IMR-90 (cell line): ENCODE measurements at regions not wholly inside any gene's neighbourhood (a gene's known extent, or its start where the extent isn't known, plus 50 kb on each side); places are given as distances from the start of the nearest gene placed in this dataset.

Experiments used
- ATAC-seq: fragments of 200-7000 bp; cut with Tn5 transposase; 2 replicates; pipeline ENCODE4 v1.9.1; 2020; ENCODE audit warnings: low read depth, mild to moderate bottlenecking, moderate library complexity
- BruUV-seq: library from RNA; stranded (reverse); fragments of 400-500 nt; replicated peaks from 2 replicates; lab custom pipeline; 2021; lab: Mats Ljungman, UMichigan
- CTCF ChIA-PET: fragments of 300-600 bp; formaldehyde crosslinking; extraction: SDS; loops from one replicate; lab custom pipeline; 2021; ENCODE audit warnings: antibody characterized with exemption; lab: Yijun Ruan, JAX
- POLR2A ChIA-PET: fragments of 300-600 bp; sonication (Branson Sonifier 250); formaldehyde crosslinking; loops from one replicate; lab custom pipeline; 2022; ENCODE audit warnings: antibody characterized with exemption; ENCODE audit not compliant: unreplicated experiment; lab: Charles Lee
- DNase-seq: peaks from one replicate; pipeline ENCODE4 v3.0.0; 2013
- H2AFZ ChIP-seq: replicated peaks from 2 replicates; pipeline ENCODE3; 2013; ENCODE audit warnings: low read length, mild to moderate bottlenecking; ENCODE audit not compliant: poor library complexity
- H2AK5ac ChIP-seq: 2 replicates; pipeline ENCODE4 v1.6.1; 2013; ENCODE audit warnings: low read depth, low read length, inconsistent platforms
- H2AK9ac ChIP-seq: replicated peaks from 2 replicates; pipeline ENCODE3; 2013; ENCODE audit warnings: mild to moderate bottlenecking, low read depth, low read length, moderate library complexity; ENCODE audit not compliant: poor library complexity
- H2BK120ac ChIP-seq: 2 replicates; pipeline ENCODE4 v1.6.1; 2013; ENCODE audit warnings: low read depth, low read length, inconsistent platforms
- H2BK15ac ChIP-seq: 3 replicates; pipeline ENCODE4 v1.6.1; 2013; ENCODE audit warnings: low read depth, low read length, inconsistent platforms
- H2BK20ac ChIP-seq: 2 replicates; pipeline ENCODE4 v1.6.1; 2013; ENCODE audit warnings: low read depth, mild to moderate bottlenecking, inconsistent platforms, low read length, moderate library complexity
- H2BK5ac ChIP-seq: 2 replicates; pipeline ENCODE4 v1.6.1; 2013; ENCODE audit warnings: mild to moderate bottlenecking, low read depth, low read length, inconsistent platforms; ENCODE audit not compliant: poor library complexity, severe bottlenecking
- H3K14ac ChIP-seq: replicated peaks from 2 replicates; pipeline ENCODE4 v1.6.1; 2013; ENCODE audit warnings: low read depth, low read length, inconsistent platforms
- H3K18ac ChIP-seq: 2 replicates; pipeline ENCODE4 v1.6.1; 2013; ENCODE audit warnings: low read depth, low read length, control low read depth
- H3K23ac ChIP-seq: 2 replicates; pipeline ENCODE4 v1.6.1; 2013; ENCODE audit warnings: low read depth, low read length, inconsistent platforms
- H3K27ac ChIP-seq: 2 replicates; pipeline ENCODE4 v1.5.1; 2013; ENCODE audit warnings: mild to moderate bottlenecking, control low read depth, low read length; ENCODE audit not compliant: insufficient read depth
- H3K27me3 ChIP-seq: 2 replicates; pipeline ENCODE4 v1.6.1; 2013; ENCODE audit warnings: low read length; ENCODE audit not compliant: control insufficient read depth, insufficient read depth
- H3K36me3 ChIP-seq: 2 replicates; pipeline ENCODE4 v1.6.1; 2013; ENCODE audit warnings: low read length, mixed read lengths; ENCODE audit not compliant: control insufficient read depth, insufficient read depth
- H3K4ac ChIP-seq: 2 replicates; pipeline ENCODE4 v1.6.1; 2013; ENCODE audit warnings: low read depth, low read length, inconsistent platforms
- H3K4me1 ChIP-seq: 2 replicates; pipeline ENCODE4 v1.6.1; 2013; ENCODE audit warnings: low read length, mixed read lengths; ENCODE audit not compliant: control insufficient read depth, insufficient read depth
- H3K4me2 ChIP-seq: 2 replicates; pipeline ENCODE4 v1.6.1; 2013; ENCODE audit warnings: low read depth, mild to moderate bottlenecking, control low read depth, low read length, moderate library complexity
- H3K4me3 ChIP-seq: 2 replicates; pipeline ENCODE4 v1.5.1; 2013; ENCODE audit warnings: low read depth, mild to moderate bottlenecking, control low read depth, low read length, moderate library complexity; ENCODE audit not compliant: insufficient read depth
- H3K56ac ChIP-seq: 2 replicates; pipeline ENCODE4 v1.6.1; 2013; ENCODE audit warnings: low read length, inconsistent platforms; ENCODE audit not compliant: insufficient read depth; ENCODE audit errors: extremely low read depth
- H3K79me1 ChIP-seq, 2 experiments: 2 replicates each; pipeline ENCODE4 v1.6.1; 2013; ENCODE audit warnings: low read length in 2 of 2, inconsistent platforms in 1 of 2, low read depth in 1 of 2
- H3K9ac ChIP-seq: 2 replicates; pipeline ENCODE4 v1.6.1; 2013; ENCODE audit warnings: low read depth, low read length, control low read depth
- H3K9me1 ChIP-seq: 2 replicates; pipeline ENCODE4 v1.6.1; 2013; ENCODE audit warnings: low read length, inconsistent platforms; ENCODE audit not compliant: insufficient read depth
- H3K9me3 ChIP-seq: 2 replicates; pipeline ENCODE4 v1.6.1; 2013; ENCODE audit warnings: low read length; ENCODE audit not compliant: control insufficient read depth, insufficient read depth
- H4K20me1 ChIP-seq: 2 replicates; pipeline ENCODE4 v1.6.1; 2013; ENCODE audit warnings: low read length, inconsistent platforms; ENCODE audit not compliant: insufficient read depth
- H4K5ac ChIP-seq: 2 replicates; pipeline ENCODE4 v1.6.1; 2013; ENCODE audit warnings: mild to moderate bottlenecking, low read depth, low read length, control low read depth
- H4K8ac ChIP-seq, 2 experiments: 2 replicates each; pipeline ENCODE4 v1.6.1; 2013; ENCODE audit warnings: low read depth in 2 of 2, low read length in 2 of 2, control low read depth in 1 of 2, inconsistent platforms in 1 of 2
- H4K91ac ChIP-seq: 2 replicates; pipeline ENCODE4 v1.6.1; 2013; ENCODE audit warnings: low read depth, low read length, inconsistent platforms; ENCODE audit not compliant: insufficient read depth
- BHLHE40 ChIP-seq: fragments of 150-350 bp; IDR thresholded peaks from 2 replicates; pipeline ENCODE4 v1.6.1; 2016; ENCODE audit warnings: mild to moderate bottlenecking, low read depth, low read length
- CEBPB ChIP-seq: IDR thresholded peaks from 2 replicates; pipeline ENCODE4 v1.6.1; 2012; ENCODE audit warnings: low read depth, low read length, improper control_type of control experiment
- CHD1 ChIP-seq: IDR thresholded peaks from 2 replicates; pipeline ENCODE4 v1.6.1; 2012; ENCODE audit warnings: low read depth, low read length, improper control_type of control experiment
- CTCF ChIP-seq: conservative IDR thresholded peaks from 2 replicates; pipeline ENCODE4 v1.5.1; 2012; ENCODE audit warnings: mild to moderate bottlenecking, low read depth, low read length, improper control_type of control experiment
- ELK1 ChIP-seq: fragments of 150-350 bp; IDR thresholded peaks from 2 replicates; pipeline ENCODE4 v1.6.1; 2016; ENCODE audit warnings: low read depth, mild to moderate bottlenecking, low read length, moderate library complexity, borderline replicate concordance
- FOS ChIP-seq: fragments of 150-350 bp; IDR thresholded peaks from 2 replicates; pipeline ENCODE4 v1.6.1; 2016; ENCODE audit warnings: low read depth, low read length
- MAFK ChIP-seq: IDR thresholded peaks from 2 replicates; pipeline ENCODE4 v1.6.1; 2012; ENCODE audit warnings: low read depth, low read length, improper control_type of control experiment
- MAZ ChIP-seq: IDR thresholded peaks from 2 replicates; pipeline ENCODE4 v1.6.1; 2012; ENCODE audit warnings: low read depth, mild to moderate bottlenecking, low read length, improper control_type of control experiment, moderate library complexity, borderline replicate concordance
- NFE2L2 ChIP-seq: fragments of 150-350 bp; IDR thresholded peaks from 2 replicates; pipeline ENCODE4 v1.6.1; 2016; ENCODE audit warnings: low read depth, mild to moderate bottlenecking, low read length
- POLR2A ChIP-seq: IDR thresholded peaks from 2 replicates; pipeline ENCODE4 v1.6.1; 2012; ENCODE audit warnings: mild to moderate bottlenecking, low read depth, low read length
- RAD21 ChIP-seq: IDR thresholded peaks from 2 replicates; pipeline ENCODE4 v1.6.1; 2012; ENCODE audit warnings: low read length, improper control_type of control experiment
- RCOR1 ChIP-seq: IDR thresholded peaks from 2 replicates; pipeline ENCODE4 v1.6.1; 2012; ENCODE audit warnings: mild to moderate bottlenecking, low read length, improper control_type of control experiment; ENCODE audit not compliant: insufficient replicate concordance
- RFX5 ChIP-seq: IDR thresholded peaks from 2 replicates; pipeline ENCODE4 v1.8.0; 2012; ENCODE audit warnings: low read depth, mild to moderate bottlenecking, low read length, moderate library complexity
- SMC3 ChIP-seq: fragments of 150-350 bp; IDR thresholded peaks from 2 replicates; pipeline ENCODE4 v1.6.1; 2016; ENCODE audit warnings: low read depth, mild to moderate bottlenecking, antibody characterized with exemption, low read length, moderate library complexity
- USF2 ChIP-seq: fragments of 150-350 bp; IDR thresholded peaks from 2 replicates; pipeline ENCODE4 v1.6.1; 2017; ENCODE audit warnings: mild to moderate bottlenecking, antibody characterized with exemption, low read length, low read depth
- whole genome bisulfite sequencing, 2 experiments: methylation state at CpG; one replicate each; pipeline versions ENCODE4 v1.1.5 to v1.1.7; 2013; ENCODE audit warnings: missing lambda C conversion rate in 2 of 2; ENCODE audit not compliant: insufficient read length in 1 of 2; ENCODE audit errors: extremely low coverage in 2 of 2; 5-methylcytosine and 5-hydroxymethylcytosine counted together
- dilution Hi-C: fragments of 300-500 bp; cut with HindIII; formaldehyde crosslinking; loops from one replicate; pipeline ENCODE4 v1.14.3; 2018; ENCODE audit warnings: low sequenced_read_pairs; ENCODE audit not compliant: unreplicated experiment
- in situ Hi-C: fragments of 300-500 bp; cut with MboI; formaldehyde crosslinking; loops from 3 replicates; pipeline ENCODE4 v1.14.3; 2019; ENCODE audit warnings: low sequenced_read_pairs, inconsistent platforms, mixed read lengths
- intact Hi-C: fragments of 100-400 bp; cut with micrococcal nuclease; formaldehyde crosslinking; loops from 2 replicates; pipeline ENCODE4 v1.10.0; 2022

GRCh38 chr1:78839704-78840277, 166.7 kb downstream of the ADGRL4 start:
- no peak overlapping the region for H3K23ac ChIP-seq
- dilution Hi-C loops: no loop called here
- no peak overlapping the region for H3K9ac ChIP-seq
- ChIA-PET CTCF (interaction anchor here (1.0 to 1.1 kb wide), 2 partner anchors 357 to 655 kb away, joined by 3 read pairs; no protein-coding TSS in a partner anchor), POLR2A (no interaction called here)
- H2BK120ac ChIP-seq: no peak overlapping the region
- no peak overlapping the region for H4K91ac ChIP-seq
- H2BK15ac ChIP-seq: no peak overlapping the region
- H2BK5ac ChIP-seq: no peak overlapping the region
- H3K9me3 ChIP-seq: no peaks in the 10 kb centered on the region
- DNase-seq: peak; percentile 51
- no peak overlapping the region for H2AFZ ChIP-seq
- no peak overlapping the region for H2AK5ac ChIP-seq
- BruUV-seq: no TSS peak
- no CpG with 5 or more reads among the region's 2 CpGs for WGBS, 2 experiments
- H3K79me1 ChIP-seq: no peaks in the 10 kb centered on the region
- in situ Hi-C loops: loop anchor here (5.0 kb wide), 1 partner anchor 358 kb away; no protein-coding TSS in a partner anchor
- H3K4me1 ChIP-seq: peaks cover 9% of the 10 kb centered on the region
- no peak overlapping the region for H2AK9ac ChIP-seq
- no peak overlapping the region for H4K5ac ChIP-seq
- no peak overlapping the region for H3K4me2 ChIP-seq
- intact Hi-C loops: loop anchor here (2.0 to 10.0 kb wide), 7 partner anchors 152 to 1378 kb away; no protein-coding TSS in a partner anchor
- no peak for TF ChIP-seq RFX5
- no peak for TF ChIP-seq CHD1
- no peak for TF ChIP-seq MAZ
- TF ChIP-seq ELK1: no peak
- no peak for TF ChIP-seq USF2
- TF ChIP-seq NFE2L2: no peak
- no peak for TF ChIP-seq RCOR1
- TF ChIP-seq POLR2A: no peak
- TF ChIP-seq BHLHE40: no peak
- peak; percentile 64 for TF ChIP-seq MAFK
- TF ChIP-seq SMC3: peak; percentile 70
- no peak for TF ChIP-seq CEBPB
- peak; percentile 72 for TF ChIP-seq RAD21
- no peak for TF ChIP-seq FOS
- TF ChIP-seq CTCF: peak; percentile 71
- H3K14ac ChIP-seq: no peak overlapping the region
- H3K18ac ChIP-seq: no peak overlapping the region
- no peak overlapping the region for H4K8ac ChIP-seq
- H3K36me3 ChIP-seq: no peaks in the 10 kb centered on the region
- peak; percentile 34; the same call in 1 of the 2 replicates for ATAC-seq
- no peak overlapping the region for H3K4me3 ChIP-seq
- no peak overlapping the region for H2BK20ac ChIP-seq
- no peak overlapping the region for H3K27ac ChIP-seq
- H3K56ac ChIP-seq: no peak overlapping the region
- no peaks in the 10 kb centered on the region for H3K27me3 ChIP-seq
- H3K9me1 ChIP-seq: no peaks in the 10 kb centered on the region
- H4K20me1 ChIP-seq: no peaks in the 10 kb centered on the region
- no peak overlapping the region for H3K4ac ChIP-seq
